PC-3 (cell line): ENCODE measurements at regions not wholly inside any gene's neighbourhood (a gene's known extent, or its start where the extent isn't known, plus 50 kb on each side); places are given as distances from the start of the nearest gene placed in this dataset.

Experiments used
- ATAC-seq: fragments of 200-7000 bp; cut with Tn5 transposase; 2 replicates; pipeline ENCODE4 v1.9.1; 2020; ENCODE audit warnings: mild to moderate bottlenecking, moderate library complexity
- BruUV-seq: library from RNA; stranded (reverse); fragments of 400-500 nt; replicated peaks from 2 replicates; lab custom pipeline; 2021; lab: Mats Ljungman, UMichigan
- CTCF ChIA-PET: fragments of 300-600 bp; sonication (Branson Sonifier 250); formaldehyde crosslinking; loops from one replicate; lab custom pipeline; 2022; ENCODE audit warnings: antibody characterized with exemption; lab: Charles Lee
- POLR2A ChIA-PET: fragments of 300-600 bp; sonication (Branson Sonifier 250); formaldehyde crosslinking; loops from one replicate; lab custom pipeline; 2022; ENCODE audit warnings: antibody characterized with exemption; ENCODE audit not compliant: unreplicated experiment; lab: Charles Lee
- DNase-seq: peaks from one replicate; pipeline ENCODE4 v3.0.0-alpha.2; 2015
- H2AFZ ChIP-seq: fragments of 300-600 bp; sonication (generic); 2 replicates; pipeline ENCODE4 v1.6.0; 2016; ENCODE audit warnings: antibody characterized with exemption, low read length
- H3F3A ChIP-seq: fragments of 300-600 bp; sonication (generic); one replicate; pipeline ENCODE4 v1.6.0; 2017; ENCODE audit warnings: antibody characterized with exemption, low read length, control low read depth, mild to moderate bottlenecking; ENCODE audit not compliant: unreplicated experiment
- H3K27ac ChIP-seq: fragments of 300-600 bp; sonication (generic); 2 replicates; pipeline ENCODE4 v1.5.1; 2016; ENCODE audit warnings: mild to moderate bottlenecking, low read length
- H3K27me3 ChIP-seq: fragments of 300-600 bp; sonication (generic); 2 replicates; pipeline ENCODE4 v1.6.1; 2016; ENCODE audit warnings: low read length, mixed read lengths
- H3K36me3 ChIP-seq: fragments of 300-600 bp; sonication (generic); 2 replicates; pipeline ENCODE4 v1.6.1; 2016; ENCODE audit warnings: low read depth, mixed run types, low read length, mixed read lengths
- H3K4me1 ChIP-seq: fragments of 300-600 bp; sonication (generic); 2 replicates; pipeline ENCODE4 v1.5.1; 2016; ENCODE audit warnings: low read length; ENCODE audit not compliant: insufficient read depth
- H3K4me2 ChIP-seq: fragments of 300-600 bp; sonication (generic); 2 replicates; pipeline ENCODE4 v1.6.0; 2016; ENCODE audit warnings: low read length
- H3K4me3 ChIP-seq: fragments of 300-600 bp; sonication (generic); 2 replicates; pipeline ENCODE4 v1.5.1; 2016; ENCODE audit warnings: mild to moderate bottlenecking, low read length, mixed read lengths
- H3K79me2 ChIP-seq: fragments of 300-600 bp; sonication (generic); 2 replicates; pipeline ENCODE4 v1.6.1; 2017; ENCODE audit warnings: low read length, mixed read lengths
- H3K9ac ChIP-seq: fragments of 300-600 bp; sonication (generic); 2 replicates; pipeline ENCODE4 v1.6.0; 2016; ENCODE audit warnings: mild to moderate bottlenecking, low read length
- H3K9me2 ChIP-seq: fragments of 300-600 bp; sonication (generic); replicated peaks from 2 replicates; pipeline ENCODE4 v1.6.1; 2016; ENCODE audit warnings: mixed run types, low read length, mixed read lengths
- H3K9me3 ChIP-seq: fragments of 300-600 bp; sonication (generic); 2 replicates; pipeline ENCODE4 v1.6.1; 2016; ENCODE audit warnings: low read length, mixed read lengths
- H4K20me1 ChIP-seq: fragments of 300-600 bp; sonication (generic); 2 replicates; pipeline ENCODE4 v1.6.1; 2016; ENCODE audit warnings: low read length, mixed read lengths
- CTCF ChIP-seq: fragments of 300-600 bp; sonication (generic); conservative IDR thresholded peaks from 2 replicates; pipeline ENCODE4 v1.5.1; 2017; ENCODE audit warnings: antibody characterized with exemption, low read depth, mild to moderate bottlenecking, low read length
- EZH2 ChIP-seq: fragments of 300-600 bp; sonication (generic); IDR thresholded peaks from one replicate; pipeline ENCODE4 v1.6.1; 2017; ENCODE audit warnings: antibody characterized with exemption, mild to moderate bottlenecking, low read length; ENCODE audit not compliant: unreplicated experiment
- EZH2phosphoT487 ChIP-seq: fragments of 300-600 bp; sonication (generic); IDR thresholded peaks from 2 replicates; pipeline ENCODE4 v1.6.1; 2018; ENCODE audit warnings: mild to moderate bottlenecking, antibody characterized with exemption, low read length, borderline replicate concordance
- intact Hi-C: fragments of 100-400 bp; cut with micrococcal nuclease; formaldehyde crosslinking; loops from 2 replicates; pipeline ENCODE4 v1.9.0; 2023

GRCh38 chr1:199041173-199041914 is 402.5 kb downstream of the PTPRC start:
- Histone ChIP-seq H3K9me2 (no peaks in the 10 kb centered on the region), H3K27me3 (no peaks in the 10 kb centered on the region), H2AFZ (no peak overlapping the region; the same call in 1 of the 2 replicates), H3K36me3 (no peaks in the 10 kb centered on the region), H4K20me1 (no peaks in the 10 kb centered on the region), H3K27ac (no peak overlapping the region), H3K4me2 (no peak overlapping the region), H3K4me1 (no peaks in the 10 kb centered on the region), H3K9me3 (no peaks in the 10 kb centered on the region), H3K9ac (no peak overlapping the region), H3K4me3 (no peak overlapping the region), H3K79me2 (no peaks in the 10 kb centered on the region), H3F3A (no peaks in the 10 kb centered on the region)
- BruUV-seq, result no TSS peak
- no peak for DNase-seq
- intact Hi-C loops, result loop anchor here (10.0 kb wide), 1 partner anchor 267 kb away; no protein-coding TSS in a partner anchor
- CTCF ChIA-PET, result no interaction called here
- POLR2A ChIA-PET, result no interaction called here
- ATAC-seq, result no peak
- TF ChIP-seq EZH2phosphoT487 (no peak), CTCF (no peak), EZH2 (no peak)

DNA sequence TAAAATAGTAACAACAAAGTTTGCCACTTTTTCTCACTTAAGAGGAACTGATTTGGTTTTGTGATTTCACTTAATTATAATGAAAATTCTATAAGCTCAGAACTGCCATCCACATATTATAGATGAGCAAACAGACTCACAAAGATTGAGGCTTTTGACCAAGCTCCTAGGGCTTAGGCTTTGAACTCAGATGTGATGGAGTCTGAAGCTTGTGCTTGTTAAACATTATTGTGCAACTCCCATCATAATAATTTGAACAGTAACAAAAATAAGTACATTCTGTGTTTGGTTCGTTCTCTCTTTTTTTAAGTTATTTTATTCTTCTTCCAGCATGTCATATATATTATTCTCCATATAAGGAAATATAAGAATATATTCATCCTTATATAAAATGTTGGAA is 403.4 kb downstream of the PTPRC start:
- Histone ChIP-seq H3K9me2 (no peaks in the 10 kb centered on the region), H3K9me3 (no peaks in the 10 kb centered on the region), H3K79me2 (no peaks in the 10 kb centered on the region), H3K9ac (no peak overlapping the region), H3K36me3 (no peaks in the 10 kb centered on the region), H3K4me3 (no peak overlapping the region), H2AFZ (no peak overlapping the region), H3K4me2 (no peak overlapping the region), H3F3A (no peaks in the 10 kb centered on the region), H4K20me1 (no peaks in the 10 kb centered on the region), H3K27ac (no peak overlapping the region), H3K27me3 (no peaks in the 10 kb centered on the region), H3K4me1 (no peaks in the 10 kb centered on the region)
- ATAC-seq (no peak), DNase-seq (no peak)
- no peak for TF ChIP-seq EZH2
- TF ChIP-seq CTCF, result no peak
- TF ChIP-seq EZH2phosphoT487, result no peak
- ChIA-PET POLR2A (no interaction called here), CTCF (no interaction called here)
- BruUV-seq, result no TSS peak
- intact Hi-C loops, result loop anchor here (10.0 kb wide), 1 partner anchor 267 kb away; no protein-coding TSS in a partner anchor

DNA sequence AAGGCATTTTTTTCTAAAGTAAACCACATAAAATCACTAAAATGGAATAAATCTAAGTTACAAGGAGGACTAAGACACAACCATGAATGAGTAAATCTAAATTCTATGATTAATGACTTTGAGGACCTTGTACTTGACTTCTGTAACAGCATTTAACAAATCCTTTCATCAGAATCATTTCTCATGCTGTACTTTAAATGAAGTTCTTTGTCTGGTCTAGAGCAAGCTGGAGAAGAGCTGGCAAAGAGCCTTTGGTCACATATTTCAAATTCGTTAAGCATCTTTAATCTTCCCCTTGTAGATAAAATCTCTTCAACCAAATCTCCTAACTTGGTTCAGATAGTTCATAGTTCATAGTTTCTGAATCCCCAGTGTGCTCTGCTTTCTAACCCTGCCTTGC is 405.4 kb downstream of the PTPRC start:
- POLR2A ChIA-PET, result no interaction called here
- BruUV-seq, result no TSS peak
- no peaks in the 10 kb centered on the region for H3K27me3 ChIP-seq
- H3K79me2 ChIP-seq, result no peaks in the 10 kb centered on the region
- H3K4me2 ChIP-seq, result no peak overlapping the region
- DNase-seq, result no peak
- CTCF ChIA-PET, result no interaction called here
- no peaks in the 10 kb centered on the region for H3K36me3 ChIP-seq
- H3K4me3 ChIP-seq, result no peak overlapping the region
- no peaks in the 10 kb centered on the region for H3K9me3 ChIP-seq
- no peak overlapping the region for H2AFZ ChIP-seq
- no peak overlapping the region for H3K9ac ChIP-seq
- no peaks in the 10 kb centered on the region for H3F3A ChIP-seq
- no peaks in the 10 kb centered on the region for H3K4me1 ChIP-seq
- H4K20me1 ChIP-seq, result no peaks in the 10 kb centered on the region
- no peak for ATAC-seq
- TF ChIP-seq CTCF (no peak), EZH2phosphoT487 (no peak), EZH2 (no peak)
- H3K9me2 ChIP-seq, result no peaks in the 10 kb centered on the region
- no peak overlapping the region for H3K27ac ChIP-seq
- intact Hi-C loops, result loop anchor here (10.0 kb wide), 1 partner anchor 269 kb away; no protein-coding TSS in a partner anchor
